K562 (cell line): ENCODE measurements at regions not wholly inside any gene's neighbourhood (a gene's known extent, or its start where the extent isn't known, plus 50 kb on each side); places are given as distances from the start of the nearest gene placed in this dataset.

ENCODE experiments used
- ATAC-seq: fragments of 200-7000 bp; cut with Tn5 transposase; 3 replicates; pipeline ENCODE4 v1.9.1; 2020; ENCODE audit warnings: moderate library complexity
- BruUV-seq: library from RNA; stranded (reverse); fragments of 400-500 nt; replicated peaks from 2 replicates; lab custom pipeline; 2021; lab: Mats Ljungman, UMichigan
- CTCF ChIA-PET: fragments of 300-600 bp; formaldehyde crosslinking; extraction: SDS; loops from one replicate; lab custom pipeline; 2021; ENCODE audit warnings: low intra/inter-chr PET ratio; lab: Yijun Ruan, JAX
- POLR2A ChIA-PET: fragments of 300-600, 350-650 bp; sonication (Branson Sonifier 250); formaldehyde crosslinking; extraction: SDS; loops from one replicate; lab custom pipeline; 2021; ENCODE audit warnings: antibody characterized with exemption, inconsistent platforms; lab: Yijun Ruan, JAX
- DNase-seq, 4 experiments: peaks; one replicate each; pipeline versions ENCODE4 v3.0.0 to v3.0.0-alpha.2; 2011 to 2018; ENCODE audit warnings: low spot score in 3 of 4, mixed read lengths in 3 of 4; ENCODE audit errors: extremely low read depth in 1 of 4
- FAIRE-seq: peaks from 2 replicates; lab custom pipeline; 2011; peaks lifted over from hg19 to GRCh38; lab: Jason Lieb, UNC
- H2AFZ ChIP-seq: 2 replicates; pipeline ENCODE4 v1.6.0; 2011; ENCODE audit warnings: low read depth, low read length, control low read depth, inconsistent platforms
- H3K27ac ChIP-seq: fragments of 200-600 bp; 3 replicates; pipeline ENCODE4 v1.8.0; 2011; ENCODE audit warnings: low read depth, mild to moderate bottlenecking, control low read depth, inconsistent platforms, low read length, moderate library complexity, mixed read lengths; ENCODE audit errors: extremely low read depth
- H3K27me3 ChIP-seq, 2 experiments: fragments of 300-600 bp in 1 of 2; 2 replicates in 1 of 2; 3 replicates in 1 of 2; pipeline versions ENCODE4 v1.6.0 to v1.8.0; 2011; ENCODE audit warnings: inconsistent platforms in 2 of 2, low read length in 2 of 2, mild to moderate bottlenecking in 1 of 2, mixed read lengths in 1 of 2, moderate library complexity in 1 of 2; ENCODE audit not compliant: control insufficient read depth in 2 of 2, insufficient read depth in 2 of 2
- H3K36me3 ChIP-seq: fragments of 300-600 bp; 3 replicates; pipeline ENCODE4 v1.8.0; 2011; ENCODE audit warnings: mild to moderate bottlenecking, low read length, inconsistent platforms; ENCODE audit not compliant: control insufficient read depth, insufficient read depth
- H3K4me1 ChIP-seq, 2 experiments: fragments of 200-600 bp in 1 of 2; replicated peaks in 1 of 2; 2 replicates in 1 of 2; 3 replicates in 1 of 2; pipeline versions ENCODE4 v1.5.1 to v1.8.0; 2011; ENCODE audit warnings: inconsistent platforms in 2 of 2, low read length in 2 of 2, mild to moderate bottlenecking in 1 of 2, mixed read lengths in 1 of 2, moderate library complexity in 1 of 2; ENCODE audit not compliant: control insufficient read depth in 2 of 2, insufficient read depth in 2 of 2
- H3K4me2 ChIP-seq: 2 replicates; pipeline ENCODE4 v1.6.1; 2011; ENCODE audit warnings: low read length, control low read depth, inconsistent platforms, mixed read lengths; ENCODE audit not compliant: insufficient read depth
- H3K4me3 ChIP-seq: fragments of 200-600 bp; sonication (generic), shearing (Covaris generic); 2 replicates; pipeline ENCODE4 v1.5.1; 2016; ENCODE audit warnings: control low read depth, inconsistent platforms
- H3K79me2 ChIP-seq: fragments of 200-600 bp; 3 replicates; pipeline ENCODE4 v1.8.0; 2011; ENCODE audit warnings: low read length, inconsistent platforms; ENCODE audit not compliant: control insufficient read depth, insufficient read depth
- H3K9ac ChIP-seq, 2 experiments: 2 replicates each; pipeline versions ENCODE4 v1.6.0 to v1.6.1; 2011; ENCODE audit warnings: low read depth in 2 of 2, low read length in 2 of 2, control low read depth in 1 of 2, inconsistent platforms in 1 of 2, mild to moderate bottlenecking in 1 of 2, mixed read lengths in 1 of 2; ENCODE audit not compliant: insufficient read depth in 1 of 2
- H3K9me1 ChIP-seq: one replicate; pipeline ENCODE4 v1.6.0; 2011; ENCODE audit warnings: inconsistent platforms, mild to moderate bottlenecking, low read length, moderate library complexity; ENCODE audit not compliant: control insufficient read depth, insufficient read depth
- H3K9me3 ChIP-seq: replicated peaks from 2 replicates; pipeline ENCODE4 v1.5.1; 2011; ENCODE audit warnings: low read depth, low read length, inconsistent platforms; ENCODE audit not compliant: control insufficient read depth, insufficient read depth
- H4K20me1 ChIP-seq: replicated peaks from 2 replicates; pipeline ENCODE4 v1.6.1; 2011; ENCODE audit warnings: low read length, inconsistent platforms, mixed read lengths; ENCODE audit not compliant: control insufficient read depth, insufficient read depth
- BRD4 ChIP-seq: fragments of 200-600 bp; sonication (generic); IDR thresholded peaks from 2 replicates; pipeline ENCODE4 v1.6.1; 2017; ENCODE audit warnings: inconsistent platforms
- CAMTA2 ChIP-seq: fragments of 250-450 bp; sonication (Bioruptor Pico); conservative IDR thresholded peaks from 2 replicates; pipeline ENCODE4 v1.5.1; 2022
- ETV5 ChIP-seq: sonication (generic); formaldehyde crosslinking; IDR thresholded peaks from 2 replicates; pipeline ENCODE4 v1.4.0; 2020; ENCODE audit warnings: low read depth, mild to moderate bottlenecking, missing genetic modification reagents
- FOXJ2 ChIP-seq: fragments of 200-800 bp; sonication (Bioruptor generic); IDR thresholded peaks from 2 replicates; pipeline ENCODE4 v1.6.1; 2016; ENCODE audit warnings: missing genetic modification characterization, missing compliant biosample characterization
- GABPB2 ChIP-seq: fragments of 250-450 bp; sonication (Bioruptor Pico); conservative IDR thresholded peaks from 2 replicates; pipeline ENCODE4 v1.5.1; 2021; ENCODE audit warnings: mild to moderate bottlenecking
- ID3 ChIP-seq, 2 experiments: fragments of 250-450 bp in 1 of 2; fragments of 450-650 bp in 1 of 2; sonication (Bioruptor Pico) in 1 of 2; IDR thresholded peaks; 2 replicates each; pipeline versions ENCODE4 v1.6.1 to v1.8.0; 2016 to 2021; ENCODE audit warnings: mild to moderate bottlenecking in 2 of 2, moderate library complexity in 2 of 2, missing compliant biosample characterization in 1 of 2, missing genetic modification characterization in 1 of 2
- MBD2 ChIP-seq: sonication (generic); IDR thresholded peaks from 2 replicates; pipeline ENCODE4 v1.6.1; 2016; ENCODE audit warnings: low read depth, borderline replicate concordance
- MECOM ChIP-seq: fragments of 250-450 bp; sonication (Bioruptor Pico); IDR thresholded peaks from 2 replicates; pipeline ENCODE4 v1.8.0; 2022; ENCODE audit warnings: inconsistent platforms
- MEF2A ChIP-seq: IDR thresholded peaks from 2 replicates; pipeline ENCODE4 v1.6.1; 2011; ENCODE audit warnings: low read depth, mild to moderate bottlenecking, low read length, moderate library complexity; ENCODE audit not compliant: control insufficient read depth
- NCOR1 ChIP-seq: fragments of 450-650 bp; IDR thresholded peaks from 2 replicates; pipeline ENCODE4 v1.6.1; 2016; ENCODE audit warnings: mild to moderate bottlenecking, moderate library complexity
- NRF1 ChIP-seq, 2 experiments: fragments of 450-650 bp; IDR thresholded peaks in 1 of 2; conservative IDR thresholded peaks in 1 of 2; 2 replicates each; pipeline ENCODE4 v1.6.1; 2014; ENCODE audit warnings: mild to moderate bottlenecking in 2 of 2
- PHB ChIP-seq: fragments of 250-450 bp; sonication (Bioruptor Pico); IDR thresholded peaks from 2 replicates; pipeline ENCODE4 v1.5.0; 2021
- POLR2H ChIP-seq: IDR thresholded peaks from 2 replicates; pipeline ENCODE4 v1.6.1; 2016; ENCODE audit warnings: missing genetic modification characterization, low read depth, mild to moderate bottlenecking, control low read depth, missing compliant biosample characterization, moderate library complexity
- TAL1 ChIP-seq: fragments of 450-650 bp; IDR thresholded peaks from 2 replicates; pipeline ENCODE4 v1.6.1; 2016; ENCODE audit warnings: mild to moderate bottlenecking
- ZBTB9 ChIP-seq: fragments of 450-650 bp; formaldehyde crosslinking; IDR thresholded peaks from 2 replicates; pipeline ENCODE4 v1.4.0; 2020; ENCODE audit warnings: mild to moderate bottlenecking, moderate library complexity
- ZNF217 ChIP-seq: sonication (generic); formaldehyde crosslinking; IDR thresholded peaks from 2 replicates; pipeline ENCODE4 v1.8.0; 2022; ENCODE audit warnings: mild to moderate bottlenecking, missing genetic modification reagents
- ZNF347 ChIP-seq: fragments of 450-650 bp; formaldehyde crosslinking; IDR thresholded peaks from 2 replicates; pipeline ENCODE4 v1.4.0; 2020; ENCODE audit warnings: low read depth, mild to moderate bottlenecking, moderate library complexity
- ZNF436 ChIP-seq: fragments of 250-450, 450-650 bp; sonication (Bioruptor Pico); formaldehyde crosslinking; IDR thresholded peaks from 2 replicates; pipeline ENCODE4 v1.7.0; 2020; ENCODE audit warnings: mild to moderate bottlenecking
- ZNF764 ChIP-seq: fragments of 250-450 bp; sonication (Bioruptor Pico); IDR thresholded peaks from 2 replicates; pipeline ENCODE4 v1.4.0; 2020; ENCODE audit warnings: low read depth, mild to moderate bottlenecking, moderate library complexity
- whole genome bisulfite sequencing: fragments of 100-300 bp; shearing (Covaris generic); methylation state at CpG from one replicate; pipeline ENCODE4 v1.1.6; 2016; ENCODE audit warnings: low coverage, mixed read lengths; ENCODE audit not compliant: insufficient coverage; ENCODE audit errors: missing lambda C conversion rate; 5-methylcytosine and 5-hydroxymethylcytosine counted together
- in situ Hi-C: fragments of 300-500 bp; cut with MboI; formaldehyde crosslinking; loops from 4 replicates; pipeline ENCODE4 v1.15.0; 2018; ENCODE audit warnings: inconsistent platforms, mixed read lengths
- intact Hi-C: fragments of 100-400 bp; cut with micrococcal nuclease; formaldehyde crosslinking; loops from 2 replicates; pipeline ENCODE4 v1.14.2; 2022
- TF ChIP-seq, protein P1 (sequence below), 3 experiments: fragments of 200-800 bp in 1 of 3; sonication (Bioruptor generic) in 1 of 3; sonication (generic) in 1 of 3; formaldehyde crosslinking in 1 of 3; IDR thresholded peaks; 2 replicates each; pipeline versions ENCODE4 v1.6.1 to v1.8.0; 2016 to 2022; ENCODE audit warnings: mild to moderate bottlenecking in 2 of 3, missing compliant biosample characterization in 2 of 3, missing genetic modification characterization in 2 of 3, missing genetic modification reagents in 1 of 3

GRCh38 chr11:25613451-25613850 is 718.5 kb upstream of the ANO3 start (continued):
- TF ChIP-seq FOXJ2 (no peak), ZNF217 (no peak), PHB (no peak), ETV5 (CRISPR knock-in tag) (no peak), ID3 (CRISPR knock-in tag; IDR thresholded peaks at IDR 0.05) (no peak), ID3 (tag; IDR thresholded peaks at IDR 0.05) (no peak), MECOM (CRISPR knock-in tag) (no peak), CAMTA2 (CRISPR knock-in tag) (no peak), ZNF436 (no peak)
- TF ChIP-seq, protein P1, sequence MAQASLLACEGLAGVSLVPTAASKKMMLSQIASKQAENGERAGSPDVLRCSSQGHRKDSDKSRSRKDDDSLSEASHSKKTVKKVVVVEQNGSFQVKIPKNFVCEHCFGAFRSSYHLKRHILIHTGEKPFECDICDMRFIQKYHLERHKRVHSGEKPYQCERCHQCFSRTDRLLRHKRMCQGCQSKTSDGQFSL (CRISPR knock-in tag; IDR thresholded peaks at IDR 0.05) = no peak
- TF ChIP-seq, protein P1 (tag; IDR thresholded peaks at IDR 0.05) = no peak

- in situ Hi-C loops (no loop called here), intact Hi-C loops (no loop called here)
- no peaks in the 10 kb centered on the region for H3K36me3 ChIP-seq
- DNase-seq (no peak), ATAC-seq (no peak), FAIRE-seq (no peak)
- no peaks in the 10 kb centered on the region for H3K4me1 ChIP-seq
- H3K9me1 ChIP-seq = no peaks in the 10 kb centered on the region
- POLR2A ChIA-PET = no interaction called here
- no peak overlapping the region for H3K4me2 ChIP-seq
- H4K20me1 ChIP-seq = no peaks in the 10 kb centered on the region
- H3K4me3 ChIP-seq = no peak overlapping the region
- no peaks in the 10 kb centered on the region for H3K27me3 ChIP-seq
- H3K9me3 ChIP-seq = no peaks in the 10 kb centered on the region
- H3K9ac ChIP-seq = no peak overlapping the region
- no TSS peak for BruUV-seq
- CTCF ChIA-PET = no interaction called here
- H3K27ac ChIP-seq = no peak overlapping the region
- 0% methylated on average over 4 of the region's 4 CpGs for WGBS
- H2AFZ ChIP-seq = no peak overlapping the region
- no peaks in the 10 kb centered on the region for H3K79me2 ChIP-seq
- TF ChIP-seq TAL1 (no peak), NCOR1 (no peak), POLR2H (tag) (no peak), ZNF347 (CRISPR knock-in tag) (no peak), MBD2 (no peak), ZBTB9 (no peak), ZNF764 (CRISPR knock-in tag) (no peak), NRF1 (conservative IDR thresholded peaks at IDR 0.05 in 1 of 2, IDR thresholded peaks at IDR 0.05 in 1 of 2) (no peak), MEF2A (no peak), BRD4 (no peak), GABPB2 (CRISPR knock-in tag) (no peak)
- TF ChIP-seq, protein P1 (CRISPR knock-in tag; IDR thresholded peaks at IDR 0.05) = no peak
- TF ChIP-seq, protein P1 (tag; IDR thresholded peaks at IDR 0.05) = no peak
Measured at GRCh38 chr11:25613865-25614264, 718.1 kb upstream of the ANO3 start.
